Activated CD8-positive, alpha-beta memory T cell treated with anti-CD3 and anti-CD28 coated beads for 4 hours (primary cell): ENCODE measurements at regions not wholly inside any gene's neighbourhood (a gene's known extent, or its start where the extent isn't known, plus 50 kb on each side); places are given as distances from the start of the nearest gene placed in this dataset.

Experiments
- DNase-seq, 2 donors: peaks; one replicate each; pipeline ENCODE4 v3.0.0-alpha.2; 2020; ENCODE audit warnings: low read depth in 2 of 2

GRCh38 chr2:19494241-19494640 is 135.8 kb upstream of the OSR1 start:
- no peak for DNase-seq

- DNase-seq: no peak
These were observed 133.4 kb upstream of the OSR1 start for GRCh38 chr2:19491796-19492195.

- no peak for DNase-seq
These were observed 132.5 kb upstream of the OSR1 start for GRCh38 chr2:19490846-19491435.

GRCh38 chr2:19488009-19488691 is 129.7 kb upstream of the OSR1 start:
- no peak for DNase-seq

- no peak for DNase-seq
These were observed 126.3 kb upstream of the OSR1 start for GRCh38 chr2:19484736-19485135.

GRCh38 chr2:19480673-19481072 is 122.2 kb upstream of the OSR1 start:
- no peak for DNase-seq

- DNase-seq: no peak
These were observed 121.2 kb upstream of the OSR1 start for GRCh38 chr2:19479666-19480065.

- DNase-seq: no peak
These were observed 120.0 kb upstream of the OSR1 start for GRCh38 chr2:19478409-19478808.

GRCh38 chr2:19476327-19476726 is 117.9 kb upstream of the OSR1 start:
- no peak for DNase-seq

- DNase-seq: peak in 1 of 2 donors; percentile 1
These were observed 115.7 kb upstream of the OSR1 start for GRCh38 chr2:19474128-19474527.

- DNase-seq: no peak
These were observed 114.9 kb upstream of the OSR1 start for GRCh38 chr2:19473350-19473749.

GRCh38 chr2:19472391-19472978 is 114.1 kb upstream of the OSR1 start:
- DNase-seq: no peak

GRCh38 chr2:19471491-19471890 is 113.1 kb upstream of the OSR1 start:
- no peak for DNase-seq

- no peak for DNase-seq
These were observed 107.6 kb upstream of the OSR1 start for GRCh38 chr2:19465978-19466377.

GRCh38 chr2:19462256-19462645 is 103.8 kb upstream of the OSR1 start:
- DNase-seq: no peak

- DNase-seq: no peak
These were observed 103.3 kb upstream of the OSR1 start for GRCh38 chr2:19461504-19462255.

GRCh38 chr2:19460761-19461160 is 102.3 kb upstream of the OSR1 start:
- no peak for DNase-seq

- DNase-seq: no peak
These were observed 100.1 kb upstream of the OSR1 start for GRCh38 chr2:19458427-19459003.

- DNase-seq: no peak
These were observed 99.4 kb upstream of the OSR1 start for GRCh38 chr2:19457809-19458208.

GRCh38 chr2:19456705-19457309 is 98.4 kb upstream of the OSR1 start:
- no peak for DNase-seq

- no peak for DNase-seq
These were observed 95.7 kb upstream of the OSR1 start for GRCh38 chr2:19454125-19454524.

GRCh38 chr2:19442731-19443130 is 84.3 kb upstream of the OSR1 start:
- DNase-seq: no peak
